DND-41 (cell line): ENCODE measurements at regions not wholly inside any gene's neighbourhood (a gene's known extent, or its start where the extent isn't known, plus 50 kb on each side); places are given as distances from the start of the nearest gene placed in this dataset.

Experiments used
- ATAC-seq: fragments of 200-7000 bp; cut with Tn5 transposase; 3 replicates; pipeline ENCODE4 v1.9.1; 2021; ENCODE audit warnings: low read depth; ENCODE audit not compliant: insufficient read depth
- DNase-seq: peaks from one replicate; pipeline ENCODE4 v3.0.0-alpha.2; 2020
- H2AFZ ChIP-seq: 2 replicates; pipeline ENCODE4 v1.6.0; 2012; ENCODE audit warnings: low read depth, low read length
- H3K27ac ChIP-seq: 2 replicates; pipeline ENCODE4 v1.5.1; 2012; ENCODE audit warnings: low read length, inconsistent platforms
- H3K27me3 ChIP-seq: fragments of 200-600 bp; sonication (generic); 2 replicates; pipeline ENCODE4 v1.6.0; 2012; ENCODE audit warnings: low read length, mild to moderate bottlenecking, inconsistent platforms; ENCODE audit not compliant: insufficient read depth, poor library complexity
- H3K36me3 ChIP-seq: 2 replicates; pipeline ENCODE4 v1.5.1; 2012; ENCODE audit warnings: low read length, inconsistent platforms; ENCODE audit not compliant: insufficient read depth
- H3K4me1 ChIP-seq: 2 replicates; pipeline ENCODE4 v1.5.1; 2012; ENCODE audit warnings: mild to moderate bottlenecking, low read length; ENCODE audit not compliant: insufficient read depth
- H3K4me2 ChIP-seq: 2 replicates; pipeline ENCODE4 v1.6.0; 2012; ENCODE audit warnings: mild to moderate bottlenecking, moderate library complexity, low read length, inconsistent platforms; ENCODE audit not compliant: insufficient read depth
- H3K4me3 ChIP-seq, 2 experiments: fragments of 200-600 bp in 1 of 2; shearing (Covaris generic) in 1 of 2; 2 replicates each; pipeline ENCODE4 v1.5.1; 2012 to 2016; ENCODE audit warnings: inconsistent platforms in 2 of 2, low read length in 2 of 2, mild to moderate bottlenecking in 2 of 2, low read depth in 1 of 2, moderate library complexity in 1 of 2
- H3K79me2 ChIP-seq: 2 replicates; pipeline ENCODE4 v1.6.0; 2012; ENCODE audit warnings: low read length, inconsistent platforms; ENCODE audit not compliant: insufficient read depth
- H3K9ac ChIP-seq: 2 replicates; pipeline ENCODE4 v1.6.0; 2012; ENCODE audit warnings: low read depth, mild to moderate bottlenecking, inconsistent platforms, low read length, moderate library complexity
- H3K9me3 ChIP-seq: 2 replicates; pipeline ENCODE4 v1.5.1; 2012; ENCODE audit warnings: low read length, moderate library complexity, mild to moderate bottlenecking, inconsistent platforms; ENCODE audit not compliant: insufficient read depth, severe bottlenecking
- H4K20me1 ChIP-seq: 2 replicates; pipeline ENCODE4 v1.6.0; 2012; ENCODE audit warnings: low read length; ENCODE audit not compliant: insufficient read depth
- CTCF ChIP-seq: IDR thresholded peaks from 2 replicates; pipeline ENCODE4 v1.5.1; 2012; ENCODE audit warnings: borderline replicate concordance, low read length, moderate library complexity, mild to moderate bottlenecking; ENCODE audit not compliant: poor library complexity, severe bottlenecking; ENCODE audit errors: extremely low read depth
- EZH2 ChIP-seq: IDR thresholded peaks from 3 replicates; pipeline ENCODE4 v1.6.1; 2012; ENCODE audit warnings: borderline replicate concordance, low read depth, mild to moderate bottlenecking, moderate library complexity, low read length, inconsistent platforms; ENCODE audit not compliant: severe bottlenecking

- Histone ChIP-seq H3K4me1 (no peaks in the 10 kb centered on the region), H3K36me3 (no peaks in the 10 kb centered on the region), H3K79me2 (no peaks in the 10 kb centered on the region), H3K27ac (no peak overlapping the region), H3K9me3 (no peaks in the 10 kb centered on the region), H2AFZ (no peak overlapping the region), H3K27me3 (peaks cover 2% of the 10 kb centered on the region), H3K9ac (no peak overlapping the region), H4K20me1 (no peaks in the 10 kb centered on the region), H3K4me3 (no peak overlapping the region), H3K4me2 (no peak overlapping the region)
- no peak for ATAC-seq
- no peak for DNase-seq
- TF ChIP-seq CTCF = no peak
- TF ChIP-seq EZH2 = no peak
Measured at GRCh38 chr15:46296002-46296401, 661.2 kb downstream of the SQOR start.

- H3K36me3 ChIP-seq = no peaks in the 10 kb centered on the region
- TF ChIP-seq EZH2 = no peak
- no peak for TF ChIP-seq CTCF
- no peak overlapping the region for H3K9ac ChIP-seq
- H3K27ac ChIP-seq = no peak overlapping the region
- H3K4me1 ChIP-seq = no peaks in the 10 kb centered on the region
- no peaks in the 10 kb centered on the region for H3K79me2 ChIP-seq
- ATAC-seq = no peak
- no peak overlapping the region for H3K4me3 ChIP-seq
- H2AFZ ChIP-seq = no peak overlapping the region
- no peaks in the 10 kb centered on the region for H3K9me3 ChIP-seq
- H4K20me1 ChIP-seq = no peaks in the 10 kb centered on the region
- H3K4me2 ChIP-seq = no peak overlapping the region
- H3K27me3 ChIP-seq = peaks cover 2% of the 10 kb centered on the region
- no peak for DNase-seq
Measured at GRCh38 chr15:46296797-46297196, 662.0 kb downstream of the SQOR start.

- Histone ChIP-seq H3K27ac (no peak overlapping the region), H3K27me3 (peaks cover 2% of the 10 kb centered on the region), H3K9me3 (no peaks in the 10 kb centered on the region), H2AFZ (no peak overlapping the region), H3K4me3 (no peak overlapping the region), H3K36me3 (no peaks in the 10 kb centered on the region), H3K4me2 (no peak overlapping the region), H4K20me1 (no peaks in the 10 kb centered on the region), H3K9ac (no peak overlapping the region), H3K4me1 (no peaks in the 10 kb centered on the region), H3K79me2 (no peaks in the 10 kb centered on the region)
- TF ChIP-seq EZH2 (no peak), CTCF (no peak)
- DNase-seq = no peak
- ATAC-seq = no peak
Measured at GRCh38 chr15:46297766-46298165, 662.9 kb downstream of the SQOR start.

- ATAC-seq (no peak), DNase-seq (no peak)
- no peak overlapping the region for H3K4me2 ChIP-seq
- TF ChIP-seq EZH2 = no peak
- no peak for TF ChIP-seq CTCF
- H3K4me3 ChIP-seq = no peak overlapping the region
- H3K27ac ChIP-seq = no peak overlapping the region
- H3K4me1 ChIP-seq = no peaks in the 10 kb centered on the region
- no peaks in the 10 kb centered on the region for H4K20me1 ChIP-seq
- H2AFZ ChIP-seq = no peak overlapping the region
- H3K27me3 ChIP-seq = peaks cover 2% of the 10 kb centered on the region
- no peaks in the 10 kb centered on the region for H3K79me2 ChIP-seq
- no peaks in the 10 kb centered on the region for H3K36me3 ChIP-seq
- H3K9ac ChIP-seq = no peak overlapping the region
- H3K9me3 ChIP-seq = no peaks in the 10 kb centered on the region
Measured at GRCh38 chr15:46300716-46301115, 665.9 kb downstream of the SQOR start.
